Upper lobe of left lung (tissue), 6 donors: ENCODE measurements at regions not wholly inside any gene's neighbourhood (a gene's known extent, or its start where the extent isn't known, plus 50 kb on each side); places are given as distances from the start of the nearest gene placed in this dataset.

Experiments
- ATAC-seq, 2 donors: fragments of 200-7000 bp; cut with Tn5 transposase; one replicate each; pipeline ENCODE4 v1.9.1; 2022; ENCODE audit warnings: mild to moderate bottlenecking in 2 of 2, moderate library complexity in 2 of 2; ENCODE audit not compliant: low FRiP score in 2 of 2
- DNase-seq, 2 donors: peaks; one replicate each; pipeline ENCODE4 v3.0.0-alpha.2; 2019 to 2020
- H3K27ac ChIP-seq, 4 donors: fragments of 200-600 bp; sonication (generic); one replicate each; pipeline ENCODE4 v1.5.1; 2016 to 2019
- H3K27me3 ChIP-seq, 4 donors: fragments of 200-600 bp; sonication (generic); one replicate each; pipeline ENCODE4 v1.5.1; 2017 to 2019
- H3K36me3 ChIP-seq, 4 donors: fragments of 200-600 bp; sonication (generic); one replicate each; pipeline ENCODE4 v1.5.1; 2016 to 2019
- H3K4me1 ChIP-seq, 4 donors: fragments of 200-600 bp; sonication (generic); one replicate each; pipeline ENCODE4 v1.5.1; 2018 to 2019
- H3K4me3 ChIP-seq, 4 donors: fragments of 200-600 bp; sonication (generic); one replicate each; pipeline ENCODE4 v1.5.1; 2017 to 2019; ENCODE audit warnings: mild to moderate bottlenecking in 2 of 4, moderate library complexity in 1 of 4
- H3K9me3 ChIP-seq, 4 donors: fragments of 200-600 bp; sonication (generic); one replicate each; pipeline ENCODE4 v1.5.1; 2018 to 2019
- EP300 ChIP-seq, 4 donors: sonication (generic); formaldehyde crosslinking; IDR thresholded peaks; one replicate each; pipeline ENCODE4 v1.5.1; 2017; ENCODE audit warnings: antibody characterized with exemption in 4 of 4, control low read depth in 2 of 4
- POLR2A ChIP-seq, 4 donors: fragments of 450-650 bp; IDR thresholded peaks; one replicate each; pipeline ENCODE4 v1.5.1; 2016 to 2017; ENCODE audit warnings: antibody characterized with exemption in 4 of 4, mild to moderate bottlenecking in 2 of 4
- POLR2AphosphoS5 ChIP-seq, 2 donors: sonication (generic); formaldehyde crosslinking; IDR thresholded peaks; one replicate each; pipeline ENCODE4 v1.5.1; 2017; ENCODE audit warnings: antibody characterized with exemption in 2 of 2
- WGBS, 2 donors: methylation state at CpG; one replicate each; pipeline ENCODE4 v1.1.5; 2017 to 2018; 5-methylcytosine and 5-hydroxymethylcytosine counted together
- TF ChIP-seq, protein P1 (sequence below), 6 experiments: fragments of 450-650 bp in 4 of 6; fragments of 200-600 bp in 2 of 6; sonication (generic) in 2 of 6; IDR thresholded peaks; one replicate each; pipeline ENCODE4 v1.5.1; 2016 to 2019; ENCODE audit warnings: antibody characterized with exemption in 6 of 6
- donor health status: DM: no; HTN: no; CAD: no; lungs with moderate emphysema.
- donor health status: DM: no; HTN: yes; CAD: no; lungs with severe emphysema.

GRCh38 chr3:34569437-34569836, 771.0 kb downstream of the PDCD6IP start:
- Histone ChIP-seq H3K27me3 (no peaks in the 10 kb centered on the region), H3K4me1 (no peaks in the 10 kb centered on the region), H3K9me3 (no peaks in the 10 kb centered on the region), H3K36me3 (no peaks in the 10 kb centered on the region), H3K4me3 (no peak overlapping the region), H3K27ac (no peak overlapping the region)
- ATAC-seq = no peak
- DNase-seq = no peak
- TF ChIP-seq, protein P1, sequence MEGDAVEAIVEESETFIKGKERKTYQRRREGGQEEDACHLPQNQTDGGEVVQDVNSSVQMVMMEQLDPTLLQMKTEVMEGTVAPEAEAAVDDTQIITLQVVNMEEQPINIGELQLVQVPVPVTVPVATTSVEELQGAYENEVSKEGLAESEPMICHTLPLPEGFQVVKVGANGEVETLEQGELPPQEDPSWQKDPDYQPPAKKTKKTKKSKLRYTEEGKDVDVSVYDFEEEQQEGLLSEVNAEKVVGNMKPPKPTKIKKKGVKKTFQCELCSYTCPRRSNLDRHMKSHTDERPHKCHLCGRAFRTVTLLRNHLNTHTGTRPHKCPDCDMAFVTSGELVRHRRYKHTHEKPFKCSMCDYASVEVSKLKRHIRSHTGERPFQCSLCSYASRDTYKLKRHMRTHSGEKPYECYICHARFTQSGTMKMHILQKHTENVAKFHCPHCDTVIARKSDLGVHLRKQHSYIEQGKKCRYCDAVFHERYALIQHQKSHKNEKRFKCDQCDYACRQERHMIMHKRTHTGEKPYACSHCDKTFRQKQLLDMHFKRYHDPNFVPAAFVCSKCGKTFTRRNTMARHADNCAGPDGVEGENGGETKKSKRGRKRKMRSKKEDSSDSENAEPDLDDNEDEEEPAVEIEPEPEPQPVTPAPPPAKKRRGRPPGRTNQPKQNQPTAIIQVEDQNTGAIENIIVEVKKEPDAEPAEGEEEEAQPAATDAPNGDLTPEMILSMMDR (IDR thresholded peaks at IDR 0.05) = no peak
- no peak for TF ChIP-seq POLR2AphosphoS5 (IDR thresholded peaks at IDR 0.05)
- TF ChIP-seq EP300 (IDR thresholded peaks at IDR 0.05) = no peak
- TF ChIP-seq POLR2A (IDR thresholded peaks at IDR 0.05) = no peak
- 0 to 34% methylated on average over 1 of the region's 1 CpG for WGBS, 2 donors

DNA sequence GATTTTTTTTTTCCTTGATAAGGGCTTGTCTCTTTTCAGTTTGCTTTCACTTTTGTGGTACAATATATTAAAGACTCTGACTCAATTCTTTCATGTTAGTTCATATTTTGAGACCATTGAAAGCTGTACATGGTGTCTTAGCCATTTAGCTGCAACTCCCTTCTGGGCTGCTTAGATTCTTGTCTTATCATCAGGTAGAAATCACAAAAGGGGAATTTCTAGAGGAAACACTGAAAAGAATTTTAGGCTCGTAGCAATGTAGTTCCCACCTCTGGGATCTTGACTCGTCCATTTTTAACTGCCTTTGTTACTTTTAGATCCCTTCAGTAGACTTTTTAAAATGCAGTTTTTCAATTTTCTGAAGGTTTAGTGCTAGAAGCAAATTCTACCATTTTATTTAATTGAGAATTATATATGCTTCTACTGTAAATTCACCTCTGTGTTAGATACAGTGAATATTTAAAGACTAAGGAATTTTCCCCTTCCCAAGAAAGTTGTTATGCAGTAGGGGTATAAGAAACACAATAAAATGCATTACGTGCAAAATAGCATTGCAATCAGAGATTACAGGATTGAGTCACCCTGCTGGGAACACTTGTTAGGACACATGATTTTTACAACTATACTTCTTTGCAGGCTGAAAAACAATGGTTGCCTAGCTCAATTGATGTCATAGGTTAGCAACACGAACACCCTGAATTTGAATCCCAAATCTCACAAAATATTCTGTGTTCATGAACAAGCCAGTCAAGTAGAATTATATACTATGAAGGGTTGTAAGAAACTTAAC, 772.7 kb downstream of the PDCD6IP start:
- WGBS, 2 donors = 58 to 70% methylated on average over 4 of the region's 4 CpGs
- Histone ChIP-seq H3K4me1 (no peaks in the 10 kb centered on the region), H3K36me3 (no peaks in the 10 kb centered on the region), H3K4me3 (no peak overlapping the region), H3K9me3 (no peaks in the 10 kb centered on the region), H3K27ac (no peak overlapping the region), H3K27me3 (no peaks in the 10 kb centered on the region)
- no peak for ATAC-seq
- TF ChIP-seq POLR2AphosphoS5 (IDR thresholded peaks at IDR 0.05) (no peak), EP300 (IDR thresholded peaks at IDR 0.05) (no peak), POLR2A (IDR thresholded peaks at IDR 0.05) (no peak)
- TF ChIP-seq, protein P1 (IDR thresholded peaks at IDR 0.05) = no peak
- DNase-seq = no peak

- DNase-seq (no peak), ATAC-seq (no peak)
- no peak overlapping the region for H3K27ac ChIP-seq
- no peaks in the 10 kb centered on the region for H3K9me3 ChIP-seq
- H3K4me3 ChIP-seq = no peak overlapping the region
- TF ChIP-seq EP300 (IDR thresholded peaks at IDR 0.05) = no peak
- TF ChIP-seq, protein P1 (IDR thresholded peaks at IDR 0.05) = no peak
- no peak for TF ChIP-seq POLR2AphosphoS5 (IDR thresholded peaks at IDR 0.05)
- no peak for TF ChIP-seq POLR2A (IDR thresholded peaks at IDR 0.05)
- H3K4me1 ChIP-seq = no peaks in the 10 kb centered on the region
- H3K36me3 ChIP-seq = no peaks in the 10 kb centered on the region
- H3K27me3 ChIP-seq = no peaks in the 10 kb centered on the region
- 83 to 84% methylated on average over 1 of the region's 1 CpG for WGBS, 2 donors
Measured at GRCh38 chr3:34571714-34572113, 773.3 kb downstream of the PDCD6IP start.

GRCh38 chr3:34575776-34576175, 777.3 kb downstream of the PDCD6IP start:
- Histone ChIP-seq H3K4me3 (no peak overlapping the region), H3K9me3 (no peaks in the 10 kb centered on the region), H3K27me3 (no peaks in the 10 kb centered on the region), H3K36me3 (no peaks in the 10 kb centered on the region), H3K27ac (no peak overlapping the region), H3K4me1 (no peaks in the 10 kb centered on the region)
- DNase-seq = no peak
- TF ChIP-seq, protein P1 (IDR thresholded peaks at IDR 0.05) = no peak
- TF ChIP-seq POLR2AphosphoS5 (IDR thresholded peaks at IDR 0.05) (no peak), POLR2A (IDR thresholded peaks at IDR 0.05) (no peak), EP300 (IDR thresholded peaks at IDR 0.05) (no peak)
- no peak for ATAC-seq
- WGBS, 2 donors = 69 to 78% methylated on average over 3 of the region's 3 CpGs

- no peaks in the 10 kb centered on the region for H3K4me1 ChIP-seq
- H3K4me3 ChIP-seq = no peak overlapping the region
- ATAC-seq (no peak), DNase-seq (no peak)
- no peak overlapping the region for H3K27ac ChIP-seq
- no peaks in the 10 kb centered on the region for H3K36me3 ChIP-seq
- TF ChIP-seq EP300 (IDR thresholded peaks at IDR 0.05) (no peak), POLR2A (IDR thresholded peaks at IDR 0.05) (no peak), POLR2AphosphoS5 (IDR thresholded peaks at IDR 0.05) (no peak)
- TF ChIP-seq, protein P1 (IDR thresholded peaks at IDR 0.05) = no peak
- H3K27me3 ChIP-seq = no peaks in the 10 kb centered on the region
- no peaks in the 10 kb centered on the region for H3K9me3 ChIP-seq
Measured at GRCh38 chr3:34582055-34582454, 783.6 kb downstream of the PDCD6IP start.
